ENCODE measurements at regions not wholly inside any gene's neighbourhood (a gene's known extent, or its start where the extent isn't known, plus 50 kb on each side); places are given as distances from the start of the nearest gene placed in this dataset.

DNA sequence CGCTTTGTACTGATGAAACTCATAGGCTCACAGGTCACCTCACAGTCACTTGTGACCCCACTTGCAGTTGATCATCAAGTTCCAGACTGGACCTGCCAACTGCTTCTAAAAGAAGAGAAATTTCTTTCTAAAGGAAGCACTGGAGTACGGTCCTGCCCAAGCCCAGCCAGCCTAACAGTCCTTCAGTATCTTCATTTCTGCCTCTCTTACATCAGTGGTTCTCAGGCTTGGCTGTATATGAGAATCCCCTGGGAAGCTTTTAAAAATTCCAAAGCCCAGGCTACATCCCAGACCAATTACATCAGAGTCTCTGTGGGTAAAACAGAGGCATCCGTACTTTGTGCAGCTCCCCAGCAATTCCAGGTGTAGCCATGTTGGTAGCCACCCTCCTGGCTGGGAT, 282.1 kb downstream of the NFIB start:
- TF ChIP-seq CTCF (IDR thresholded peaks at IDR 0.05; ENCODE audit: insufficient read depth, low read length): no peak
- TF ChIP-seq POLR2AphosphoS5 (IDR thresholded peaks at IDR 0.05; ENCODE audit: low read depth): no peak
- TF ChIP-seq GABPA (IDR thresholded peaks at IDR 0.05; ENCODE audit: low read depth): no peak
